Ascending aorta (tissue), 2 donors: ENCODE measurements at regions not wholly inside any gene's neighbourhood (a gene's known extent, or its start where the extent isn't known, plus 50 kb on each side); places are given as distances from the start of the nearest gene placed in this dataset.

ENCODE experiments used
- DNase-seq, 2 donors: peaks; one replicate each; pipeline ENCODE4 v3.0.0-alpha.2; 2019; ENCODE audit warnings: low spot score in 2 of 2
- H3K27ac ChIP-seq, 2 donors: fragments of 200-600 bp; sonication (generic); one replicate each; pipeline ENCODE4 v1.5.1; 2016 to 2017; ENCODE audit warnings: mild to moderate bottlenecking in 1 of 2
- H3K27me3 ChIP-seq: fragments of 200-600 bp; sonication (generic); one replicate; pipeline ENCODE4 v1.5.1; 2017
- H3K36me3 ChIP-seq, 2 donors: fragments of 200-600 bp; sonication (generic); one replicate each; pipeline ENCODE4 v1.5.1; 2016
- H3K4me1 ChIP-seq, 2 donors: fragments of 200-600 bp; sonication (generic); one replicate each; pipeline ENCODE4 v1.5.1; 2016 to 2017; ENCODE audit warnings: mild to moderate bottlenecking in 1 of 2
- H3K4me3 ChIP-seq, 2 donors: fragments of 200-600 bp; sonication (generic); one replicate each; pipeline ENCODE4 v1.5.1; 2016 to 2017; ENCODE audit warnings: mild to moderate bottlenecking in 1 of 2
- H3K9me3 ChIP-seq, 2 donors: fragments of 200-600 bp; sonication (generic); one replicate each; pipeline ENCODE4 v1.5.1; 2016
- CTCF ChIP-seq, 3 experiments: fragments of 200-600 bp in 2 of 3; fragments of 450-650 bp in 1 of 3; sonication (generic) in 2 of 3; IDR thresholded peaks; one replicate each; pipeline ENCODE4 v1.5.1; 2016 to 2019; ENCODE audit warnings: antibody characterized with exemption in 3 of 3, mild to moderate bottlenecking in 1 of 3, moderate library complexity in 1 of 3
- intact Hi-C: fragments of 100-400 bp; cut with DNase I; formaldehyde crosslinking; loops from one replicate; pipeline ENCODE4 v1.15.1; 2023

- no peaks in the 10 kb centered on the region for H3K9me3 ChIP-seq
- no peak for DNase-seq
- H3K4me1 ChIP-seq: no peaks in the 10 kb centered on the region
- intact Hi-C loops: no loop called here
- no peaks in the 10 kb centered on the region for H3K36me3 ChIP-seq
- no peak for TF ChIP-seq CTCF (IDR thresholded peaks at IDR 0.05)
- no peak overlapping the region for H3K4me3 ChIP-seq
- no peaks in the 10 kb centered on the region for H3K27me3 ChIP-seq
- H3K27ac ChIP-seq: no peak overlapping the region
These were observed 64.3 kb downstream of the ZNF22 start for GRCh38 chr10:45064998-45065397.

- no peak for TF ChIP-seq CTCF (IDR thresholded peaks at IDR 0.05)
- Histone ChIP-seq H3K27ac (no peak overlapping the region), H3K36me3 (no peaks in the 10 kb centered on the region), H3K9me3 (no peaks in the 10 kb centered on the region), H3K4me3 (no peak overlapping the region), H3K27me3 (no peaks in the 10 kb centered on the region), H3K4me1 (peaks cover 0 to 4% of the 10 kb centered on the region in 2 donors)
- DNase-seq: no peak
- intact Hi-C loops: no loop called here
These were observed 70.5 kb downstream of the ZNF22 start for GRCh38 chr10:45071043-45071813.

- intact Hi-C loops: no loop called here
- Histone ChIP-seq H3K27ac (no peak overlapping the region), H3K4me1 (peaks cover 0 to 4% of the 10 kb centered on the region in 2 donors), H3K9me3 (no peaks in the 10 kb centered on the region), H3K27me3 (no peaks in the 10 kb centered on the region), H3K36me3 (no peaks in the 10 kb centered on the region), H3K4me3 (no peak overlapping the region)
- TF ChIP-seq CTCF (IDR thresholded peaks at IDR 0.05): no peak
- no peak for DNase-seq
These were observed 74.5 kb downstream of the ZNF22 start for GRCh38 chr10:45075216-45075615.

GRCh38 chr10:45075826-45076380 is 75.2 kb downstream of the ZNF22 start:
- no peak for TF ChIP-seq CTCF (IDR thresholded peaks at IDR 0.05)
- Histone ChIP-seq H3K9me3 (no peaks in the 10 kb centered on the region), H3K4me1 (peaks cover 0 to 4% of the 10 kb centered on the region in 2 donors), H3K36me3 (no peaks in the 10 kb centered on the region), H3K27me3 (no peaks in the 10 kb centered on the region), H3K27ac (no peak overlapping the region), H3K4me3 (no peak overlapping the region)
- no peak for DNase-seq
- intact Hi-C loops: no loop called here

GRCh38 chr10:45076891-45077290 is 76.2 kb downstream of the ZNF22 start:
- Histone ChIP-seq H3K9me3 (no peaks in the 10 kb centered on the region), H3K4me3 (no peak overlapping the region), H3K4me1 (peaks cover 0 to 4% of the 10 kb centered on the region in 2 donors), H3K27ac (no peak overlapping the region), H3K36me3 (no peaks in the 10 kb centered on the region), H3K27me3 (no peaks in the 10 kb centered on the region)
- intact Hi-C loops: no loop called here
- no peak for DNase-seq
- no peak for TF ChIP-seq CTCF (IDR thresholded peaks at IDR 0.05)
